ENCODE measurements at regions not wholly inside any gene's neighbourhood (a gene's known extent, or its start where the extent isn't known, plus 50 kb on each side); places are given as distances from the start of the nearest gene placed in this dataset.

- TF ChIP-seq POLR2A (IDR thresholded peaks at IDR 0.05; ENCODE audit: insufficient read depth in 1 of 2, low read depth in 2 of 2, low read length in 2 of 2) = no peak
- TF ChIP-seq, protein P1, sequence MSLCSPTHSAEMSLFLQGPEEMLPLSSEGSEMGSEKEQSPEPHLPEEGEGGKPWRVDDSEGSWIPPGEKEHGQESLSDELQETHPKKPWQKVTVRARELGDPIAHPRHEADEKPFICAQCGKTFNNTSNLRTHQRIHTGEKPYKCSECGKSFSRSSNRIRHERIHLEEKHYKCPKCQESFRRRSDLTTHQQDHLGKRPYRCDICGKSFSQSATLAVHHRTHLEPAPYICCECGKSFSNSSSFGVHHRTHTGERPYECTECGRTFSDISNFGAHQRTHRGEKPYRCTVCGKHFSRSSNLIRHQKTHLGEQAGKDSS (CRISPR knock-in tag; IDR thresholded peaks at IDR 0.05; ENCODE audit: borderline replicate concordance, low read depth) = no peak
- TF ChIP-seq STAT5B (CRISPR knock-in tag; IDR thresholded peaks at IDR 0.05) = no peak
- TF ChIP-seq, protein P2, sequence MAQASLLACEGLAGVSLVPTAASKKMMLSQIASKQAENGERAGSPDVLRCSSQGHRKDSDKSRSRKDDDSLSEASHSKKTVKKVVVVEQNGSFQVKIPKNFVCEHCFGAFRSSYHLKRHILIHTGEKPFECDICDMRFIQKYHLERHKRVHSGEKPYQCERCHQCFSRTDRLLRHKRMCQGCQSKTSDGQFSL (CRISPR knock-in tag; IDR thresholded peaks at IDR 0.05) = no peak
These were observed 275.1 kb upstream of the MAP3K1 start for GRCh38 chr5:56540266-56540665.

Measured in HepG2 (cell line).